ENCODE measurements at regions not wholly inside any gene's neighbourhood (a gene's known extent, or its start where the extent isn't known, plus 50 kb on each side); places are given as distances from the start of the nearest gene placed in this dataset.

GRCh38 chr3:20648294-20648693, 462.3 kb upstream of the SGO1 start:
- TF ChIP-seq POLR2AphosphoS5 (IDR thresholded peaks at IDR 0.05): no peak
- no peak for TF ChIP-seq POLR2A (IDR thresholded peaks at IDR 0.05)
- TF ChIP-seq CTCF (IDR thresholded peaks at IDR 0.05): no peak
